Fibroblast of lung (primary cell): ENCODE measurements at regions not wholly inside any gene's neighbourhood (a gene's known extent, or its start where the extent isn't known, plus 50 kb on each side); places are given as distances from the start of the nearest gene placed in this dataset.

Experiments used
- DNase-seq, 2 donors: peaks; one replicate each; pipeline versions ENCODE4 v3.0.0 to v3.0.0-alpha.2; 2010; ENCODE audit warnings: low read depth in 2 of 2
- H2AFZ ChIP-seq: 2 replicates; pipeline ENCODE4 v1.5.1; 2012; ENCODE audit warnings: low read length, control low read depth, inconsistent platforms
- H3K27ac ChIP-seq: 2 replicates; pipeline ENCODE4 v1.5.1; 2011; ENCODE audit warnings: low read length, control low read depth; ENCODE audit not compliant: insufficient read depth
- H3K27me3 ChIP-seq: 2 replicates; pipeline ENCODE4 v1.5.1; 2011; ENCODE audit warnings: mild to moderate bottlenecking, low read length; ENCODE audit not compliant: control insufficient read depth, insufficient read depth
- H3K36me3 ChIP-seq: 2 replicates; pipeline ENCODE4 v1.5.1; 2011; ENCODE audit warnings: low read length; ENCODE audit not compliant: control insufficient read depth, insufficient read depth
- H3K4me1 ChIP-seq: 2 replicates; pipeline ENCODE4 v1.5.1; 2011; ENCODE audit warnings: low read length; ENCODE audit not compliant: control insufficient read depth, insufficient read depth; ENCODE audit errors: extremely low read depth
- H3K4me2 ChIP-seq: 2 replicates; pipeline ENCODE4 v1.5.1; 2011; ENCODE audit warnings: low read length, control low read depth; ENCODE audit not compliant: insufficient read depth; ENCODE audit errors: extremely low read depth
- H3K4me3 ChIP-seq, 4 experiments: fragments of 200-600 bp in 1 of 4; sonication (generic) in 1 of 4; replicated peaks in 1 of 4; 2 replicates each; pipeline ENCODE4 v1.5.1; 2011 to 2016; ENCODE audit warnings: low read length in 4 of 4, low read depth in 3 of 4, mild to moderate bottlenecking in 3 of 4, control low read depth in 2 of 4, inconsistent platforms in 1 of 4, mixed read lengths in 1 of 4; ENCODE audit not compliant: insufficient read depth in 1 of 4; ENCODE audit errors: control extremely low read depth in 1 of 4
- H3K79me2 ChIP-seq: 2 replicates; pipeline ENCODE4 v1.5.1; 2012; ENCODE audit warnings: mild to moderate bottlenecking, low read length, inconsistent platforms; ENCODE audit not compliant: control insufficient read depth, insufficient read depth
- H3K9ac ChIP-seq: 2 replicates; pipeline ENCODE4 v1.5.1; 2011; ENCODE audit warnings: mild to moderate bottlenecking, low read length, control low read depth; ENCODE audit not compliant: insufficient read depth
- H3K9me3 ChIP-seq: 2 replicates; pipeline ENCODE4 v1.5.1; 2012; ENCODE audit warnings: low read depth, low read length; ENCODE audit not compliant: control insufficient read depth, insufficient read depth
- H4K20me1 ChIP-seq: 2 replicates; pipeline ENCODE4 v1.5.1; 2011; ENCODE audit warnings: low read length; ENCODE audit not compliant: control insufficient read depth, insufficient read depth; ENCODE audit errors: extremely low read depth
- EZH2 ChIP-seq: IDR thresholded peaks from 2 replicates; pipeline ENCODE4 v1.5.1; 2012; ENCODE audit warnings: low read length, control low read depth, mild to moderate bottlenecking; ENCODE audit errors: missing control alignments
- TF ChIP-seq, protein P1 (sequence below), 2 donors: IDR thresholded peaks in 1 of 2; conservative IDR thresholded peaks in 1 of 2; 1 replicate in 1 of 2; 2 replicates in 1 of 2; pipeline ENCODE4 v1.5.1; 2011 to 2012; ENCODE audit warnings: low read length in 2 of 2, control low read depth in 1 of 2, inconsistent platforms in 1 of 2, low read depth in 1 of 2, mild to moderate bottlenecking in 1 of 2

GRCh38 chrX:99494668-99495067, 915.4 kb downstream of the PCDH19 start:
- H3K4me3 ChIP-seq, result no peak overlapping the region
- no peak overlapping the region for H3K4me2 ChIP-seq
- no peak for DNase-seq
- no peak overlapping the region for H3K27ac ChIP-seq
- H2AFZ ChIP-seq, result no peak overlapping the region
- H4K20me1 ChIP-seq, result no peaks in the 10 kb centered on the region
- TF ChIP-seq, protein P1, sequence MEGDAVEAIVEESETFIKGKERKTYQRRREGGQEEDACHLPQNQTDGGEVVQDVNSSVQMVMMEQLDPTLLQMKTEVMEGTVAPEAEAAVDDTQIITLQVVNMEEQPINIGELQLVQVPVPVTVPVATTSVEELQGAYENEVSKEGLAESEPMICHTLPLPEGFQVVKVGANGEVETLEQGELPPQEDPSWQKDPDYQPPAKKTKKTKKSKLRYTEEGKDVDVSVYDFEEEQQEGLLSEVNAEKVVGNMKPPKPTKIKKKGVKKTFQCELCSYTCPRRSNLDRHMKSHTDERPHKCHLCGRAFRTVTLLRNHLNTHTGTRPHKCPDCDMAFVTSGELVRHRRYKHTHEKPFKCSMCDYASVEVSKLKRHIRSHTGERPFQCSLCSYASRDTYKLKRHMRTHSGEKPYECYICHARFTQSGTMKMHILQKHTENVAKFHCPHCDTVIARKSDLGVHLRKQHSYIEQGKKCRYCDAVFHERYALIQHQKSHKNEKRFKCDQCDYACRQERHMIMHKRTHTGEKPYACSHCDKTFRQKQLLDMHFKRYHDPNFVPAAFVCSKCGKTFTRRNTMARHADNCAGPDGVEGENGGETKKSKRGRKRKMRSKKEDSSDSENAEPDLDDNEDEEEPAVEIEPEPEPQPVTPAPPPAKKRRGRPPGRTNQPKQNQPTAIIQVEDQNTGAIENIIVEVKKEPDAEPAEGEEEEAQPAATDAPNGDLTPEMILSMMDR (conservative IDR thresholded peaks at IDR 0.05 in 1 of 2, IDR thresholded peaks at IDR 0.05 in 1 of 2; ENCODE audit: low read depth in 1 of 2, low read length in 2 of 2), result no peak
- no peak for TF ChIP-seq EZH2
- H3K36me3 ChIP-seq, result no peaks in the 10 kb centered on the region
- H3K9ac ChIP-seq, result no peak overlapping the region
- no peaks in the 10 kb centered on the region for H3K9me3 ChIP-seq
- no peaks in the 10 kb centered on the region for H3K27me3 ChIP-seq
- no peaks in the 10 kb centered on the region for H3K4me1 ChIP-seq
- H3K79me2 ChIP-seq, result no peaks in the 10 kb centered on the region

DNA sequence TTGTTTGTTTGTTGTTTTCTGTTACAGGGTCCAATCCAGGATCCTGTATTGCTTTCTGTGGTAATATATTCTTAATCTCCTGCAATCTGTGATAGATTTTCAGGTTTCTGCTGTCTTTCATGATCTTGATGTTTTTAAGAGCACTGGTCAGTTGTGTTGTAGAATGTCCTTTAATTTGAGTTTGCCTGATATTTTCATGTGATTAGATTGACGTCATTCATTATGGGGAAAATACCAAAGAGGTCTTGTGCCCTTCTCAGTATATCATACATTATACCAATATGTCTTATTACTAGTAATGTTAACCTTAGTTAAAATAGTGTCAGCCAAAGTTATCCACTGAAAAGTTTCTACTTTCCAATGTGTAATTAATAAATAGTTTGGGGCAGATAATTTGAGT, 929.3 kb downstream of the PCDH19 start:
- no peaks in the 10 kb centered on the region for H3K4me1 ChIP-seq
- no peak overlapping the region for H3K4me2 ChIP-seq
- no peaks in the 10 kb centered on the region for H3K79me2 ChIP-seq
- H3K36me3 ChIP-seq, result no peaks in the 10 kb centered on the region
- no peak for TF ChIP-seq EZH2
- TF ChIP-seq, protein P1 (conservative IDR thresholded peaks at IDR 0.05 in 1 of 2, IDR thresholded peaks at IDR 0.05 in 1 of 2; ENCODE audit: low read depth in 1 of 2, low read length in 2 of 2), result no peak
- no peak overlapping the region for H3K27ac ChIP-seq
- no peaks in the 10 kb centered on the region for H3K27me3 ChIP-seq
- no peaks in the 10 kb centered on the region for H4K20me1 ChIP-seq
- no peaks in the 10 kb centered on the region for H3K9me3 ChIP-seq
- H3K4me3 ChIP-seq, result no peak overlapping the region
- no peak overlapping the region for H3K9ac ChIP-seq
- DNase-seq, result no peak
- H2AFZ ChIP-seq, result no peak overlapping the region

DNA sequence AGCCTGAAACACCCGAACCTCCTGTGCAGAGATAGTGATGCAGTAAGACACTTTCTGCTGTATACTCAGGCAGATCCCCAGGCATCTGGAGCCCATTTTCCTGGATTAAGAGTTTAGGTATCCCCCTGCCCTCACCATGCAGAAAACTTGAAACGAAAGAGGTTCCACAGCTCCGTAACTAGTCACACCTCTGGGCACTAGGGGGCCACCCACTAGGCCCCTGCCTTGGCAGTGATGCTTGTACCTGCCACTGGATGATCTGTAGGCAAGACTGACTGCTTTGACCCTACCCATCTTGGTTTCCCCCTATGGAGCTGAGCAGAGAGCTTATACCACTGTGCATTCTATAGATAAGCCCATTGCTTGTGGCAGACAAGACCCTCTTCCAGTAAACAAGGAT, 940.6 kb downstream of the PCDH19 start:
- H3K4me3 ChIP-seq, result no peak overlapping the region
- H3K27ac ChIP-seq, result no peak overlapping the region
- H3K36me3 ChIP-seq, result no peaks in the 10 kb centered on the region
- H4K20me1 ChIP-seq, result no peaks in the 10 kb centered on the region
- H3K9ac ChIP-seq, result no peak overlapping the region
- no peaks in the 10 kb centered on the region for H3K4me1 ChIP-seq
- no peak for DNase-seq
- no peak overlapping the region for H2AFZ ChIP-seq
- H3K79me2 ChIP-seq, result no peaks in the 10 kb centered on the region
- H3K4me2 ChIP-seq, result no peak overlapping the region
- H3K27me3 ChIP-seq, result no peaks in the 10 kb centered on the region
- TF ChIP-seq, protein P1 (conservative IDR thresholded peaks at IDR 0.05 in 1 of 2, IDR thresholded peaks at IDR 0.05 in 1 of 2; ENCODE audit: low read depth in 1 of 2, low read length in 2 of 2), result no peak
- no peak for TF ChIP-seq EZH2
- no peaks in the 10 kb centered on the region for H3K9me3 ChIP-seq
